K562 (cell line): ENCODE measurements at regions not wholly inside any gene's neighbourhood (a gene's known extent, or its start where the extent isn't known, plus 50 kb on each side); places are given as distances from the start of the nearest gene placed in this dataset.

ENCODE experiments used
- GATA2 ChIP-seq: sonication (generic); formaldehyde crosslinking; IDR thresholded peaks from 2 replicates; pipeline ENCODE4 v1.4.0; 2020; ENCODE audit warnings: mild to moderate bottlenecking, missing genetic modification reagents
- MYC ChIP-seq, 2 experiments: fragments of 250-450 bp in 1 of 2; sonication (Bioruptor Pico) in 1 of 2; IDR thresholded peaks; 2 replicates each; pipeline versions ENCODE4 v1.5.1 to v1.6.1; 2012 to 2021; ENCODE audit warnings: low read depth in 2 of 2, borderline replicate concordance in 1 of 2, improper control_type of control experiment in 1 of 2, low read length in 1 of 2, mild to moderate bottlenecking in 1 of 2, moderate library complexity in 1 of 2
- SIN3A ChIP-seq, 2 experiments: fragments of 150-350 bp in 1 of 2; IDR thresholded peaks; 2 replicates each; pipeline ENCODE4 v1.6.1; 2011 to 2016; ENCODE audit warnings: borderline replicate concordance in 2 of 2, low read depth in 2 of 2, low read length in 2 of 2, mild to moderate bottlenecking in 2 of 2, moderate library complexity in 2 of 2; ENCODE audit not compliant: control insufficient read depth in 1 of 2
- STAG1 ChIP-seq: sonication (generic); formaldehyde crosslinking; IDR thresholded peaks from 2 replicates; pipeline ENCODE4 v1.5.0; 2020; ENCODE audit warnings: missing genetic modification reagents, borderline replicate concordance
- ZFP30 ChIP-seq: fragments of 250-450 bp; sonication (Bioruptor Pico); IDR thresholded peaks from 2 replicates; pipeline ENCODE4 v1.8.0; 2022; ENCODE audit warnings: moderate library complexity, mild to moderate bottlenecking, inconsistent platforms, borderline replicate concordance
- ZFP36 ChIP-seq: fragments of 150-350 bp; IDR thresholded peaks from 2 replicates; pipeline ENCODE4 v1.6.1; 2018; ENCODE audit warnings: low read length, low read depth; ENCODE audit not compliant: partially characterized antibody
- ZNF354B ChIP-seq: fragments of 250-450 bp; sonication (Bioruptor Pico); IDR thresholded peaks from 2 replicates; pipeline ENCODE4 v1.4.0; 2020
- ZNF644 ChIP-seq: fragments of 200-800 bp; sonication (Bioruptor generic); IDR thresholded peaks from 2 replicates; pipeline ENCODE4 v1.6.1; 2016; ENCODE audit warnings: low read depth, missing genetic modification characterization, missing compliant biosample characterization
- TF ChIP-seq, protein P1 (sequence below), 3 experiments: IDR thresholded peaks in 2 of 3; conservative IDR thresholded peaks in 1 of 3; 2 replicates each; pipeline ENCODE4 v1.5.1; 2011 to 2012; ENCODE audit warnings: low read length in 3 of 3, mild to moderate bottlenecking in 3 of 3, control low read depth in 2 of 3, improper control_type of control experiment in 1 of 3, inconsistent platforms in 1 of 3, low read depth in 1 of 3, mixed read lengths in 1 of 3, moderate library complexity in 1 of 3; ENCODE audit not compliant: insufficient read depth in 2 of 3

DNA sequence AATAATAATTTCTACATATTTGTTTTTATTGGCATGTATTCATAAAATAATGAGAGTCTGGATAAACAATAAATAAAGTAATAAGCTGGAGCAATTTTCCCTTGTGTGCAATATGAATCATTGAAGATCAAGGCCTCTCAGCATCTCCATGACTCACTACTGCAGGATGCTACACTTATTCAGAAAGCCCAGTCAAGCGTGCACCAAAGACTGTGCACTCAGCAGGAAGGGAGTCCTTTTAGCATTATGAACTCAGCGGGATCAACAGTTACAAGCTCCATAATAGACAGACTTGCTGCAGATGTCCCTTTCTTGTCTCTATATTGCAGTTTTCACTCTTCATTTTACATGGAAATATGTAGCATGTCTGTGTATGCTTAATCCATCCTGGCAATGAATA lies 485.3 kb downstream of the CDH9 start:
- TF ChIP-seq, protein P1, sequence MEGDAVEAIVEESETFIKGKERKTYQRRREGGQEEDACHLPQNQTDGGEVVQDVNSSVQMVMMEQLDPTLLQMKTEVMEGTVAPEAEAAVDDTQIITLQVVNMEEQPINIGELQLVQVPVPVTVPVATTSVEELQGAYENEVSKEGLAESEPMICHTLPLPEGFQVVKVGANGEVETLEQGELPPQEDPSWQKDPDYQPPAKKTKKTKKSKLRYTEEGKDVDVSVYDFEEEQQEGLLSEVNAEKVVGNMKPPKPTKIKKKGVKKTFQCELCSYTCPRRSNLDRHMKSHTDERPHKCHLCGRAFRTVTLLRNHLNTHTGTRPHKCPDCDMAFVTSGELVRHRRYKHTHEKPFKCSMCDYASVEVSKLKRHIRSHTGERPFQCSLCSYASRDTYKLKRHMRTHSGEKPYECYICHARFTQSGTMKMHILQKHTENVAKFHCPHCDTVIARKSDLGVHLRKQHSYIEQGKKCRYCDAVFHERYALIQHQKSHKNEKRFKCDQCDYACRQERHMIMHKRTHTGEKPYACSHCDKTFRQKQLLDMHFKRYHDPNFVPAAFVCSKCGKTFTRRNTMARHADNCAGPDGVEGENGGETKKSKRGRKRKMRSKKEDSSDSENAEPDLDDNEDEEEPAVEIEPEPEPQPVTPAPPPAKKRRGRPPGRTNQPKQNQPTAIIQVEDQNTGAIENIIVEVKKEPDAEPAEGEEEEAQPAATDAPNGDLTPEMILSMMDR (IDR thresholded peaks at IDR 0.05 in 2 of 3, conservative IDR thresholded peaks at IDR 0.05 in 1 of 3; ENCODE audit: insufficient read depth in 2 of 3, low read depth in 1 of 3, low read length in 3 of 3) = no peak
- TF ChIP-seq ZFP36 (no peak), SIN3A (IDR thresholded peaks at IDR 0.05; ENCODE audit: borderline replicate concordance in 2 of 2, control insufficient read depth in 1 of 2, low read depth in 2 of 2, low read length in 2 of 2) (no peak), GATA2 (no peak), ZNF354B (CRISPR knock-in tag) (no peak), MYC (IDR thresholded peaks at IDR 0.05; ENCODE audit: low read depth, low read length) (no peak), MYC (CRISPR knock-in tag; IDR thresholded peaks at IDR 0.05; ENCODE audit: borderline replicate concordance, low read depth) (no peak), STAG1 (no peak), ZFP30 (CRISPR knock-in tag) (no peak), ZNF644 (tag) (no peak)
